Glutamatergic neuron (in vitro differentiated cells): ENCODE measurements at regions not wholly inside any gene's neighbourhood (a gene's known extent, or its start where the extent isn't known, plus 50 kb on each side); places are given as distances from the start of the nearest gene placed in this dataset.

ENCODE experiments used
- DNase-seq: peaks from one replicate; pipeline ENCODE4 v3.0.0; 2022
- H3K27ac Mint-ChIP-seq: one replicate; pipeline ENCODE4 v1.8.0; 2020; ENCODE audit warnings: mild to moderate bottlenecking, mixed read lengths, inconsistent platforms; ENCODE audit not compliant: unreplicated experiment
- H3K27me3 Mint-ChIP-seq: one replicate; pipeline ENCODE4 v1.8.0; 2020; ENCODE audit warnings: mild to moderate bottlenecking, moderate library complexity, mixed read lengths, inconsistent platforms; ENCODE audit not compliant: unreplicated experiment
- H3K36me3 Mint-ChIP-seq: one replicate; pipeline ENCODE4 v1.8.0; 2020; ENCODE audit warnings: mild to moderate bottlenecking, mixed read lengths, inconsistent platforms; ENCODE audit not compliant: unreplicated experiment
- H3K4me1 Mint-ChIP-seq: one replicate; pipeline ENCODE4 v1.8.0; 2020; ENCODE audit warnings: mild to moderate bottlenecking, low read depth, mixed read lengths, inconsistent platforms; ENCODE audit not compliant: unreplicated experiment
- H3K4me3 Mint-ChIP-seq: one replicate; pipeline ENCODE4 v1.8.0; 2020; ENCODE audit warnings: mild to moderate bottlenecking, mixed read lengths, inconsistent platforms; ENCODE audit not compliant: unreplicated experiment
- H3K9me3 Mint-ChIP-seq: one replicate; pipeline ENCODE4 v1.8.0; 2020; ENCODE audit warnings: mild to moderate bottlenecking, moderate library complexity, mixed read lengths, inconsistent platforms; ENCODE audit not compliant: unreplicated experiment
- CTCF ChIP-seq: fragments of 200-600 bp; sonication (generic); IDR thresholded peaks from one replicate; pipeline ENCODE4 v1.5.0; 2021; ENCODE audit not compliant: partially characterized antibody, unreplicated experiment

GRCh38 chr2:146623771-146624170 lies 1221.1 kb upstream of the ACVR2A start:
- no peaks in the 10 kb centered on the region for H3K27me3 Mint-ChIP-seq
- TF ChIP-seq CTCF: no peak
- H3K4me3 Mint-ChIP-seq: no peak overlapping the region
- no peaks in the 10 kb centered on the region for H3K36me3 Mint-ChIP-seq
- H3K9me3 Mint-ChIP-seq: no peaks in the 10 kb centered on the region
- H3K27ac Mint-ChIP-seq: no peak overlapping the region
- H3K4me1 Mint-ChIP-seq: no peaks in the 10 kb centered on the region
- DNase-seq: no peak

GRCh38 chr2:146621656-146622055 lies 1223.2 kb upstream of the ACVR2A start:
- Mint-ChIP-seq H3K27me3 (no peaks in the 10 kb centered on the region), H3K4me1 (no peaks in the 10 kb centered on the region), H3K36me3 (no peaks in the 10 kb centered on the region), H3K9me3 (peaks cover 2% of the 10 kb centered on the region), H3K27ac (no peak overlapping the region), H3K4me3 (no peak overlapping the region)
- no peak for DNase-seq
- TF ChIP-seq CTCF: no peak

- no peaks in the 10 kb centered on the region for H3K27me3 Mint-ChIP-seq
- no peaks in the 10 kb centered on the region for H3K4me1 Mint-ChIP-seq
- H3K27ac Mint-ChIP-seq: no peak overlapping the region
- H3K4me3 Mint-ChIP-seq: no peak overlapping the region
- no peaks in the 10 kb centered on the region for H3K36me3 Mint-ChIP-seq
- DNase-seq: no peak
- peaks cover 2% of the 10 kb centered on the region for H3K9me3 Mint-ChIP-seq
- TF ChIP-seq CTCF: no peak
These were observed 1229.1 kb upstream of the ACVR2A start for GRCh38 chr2:146615778-146616177.

- no peaks in the 10 kb centered on the region for H3K4me1 Mint-ChIP-seq
- no peaks in the 10 kb centered on the region for H3K36me3 Mint-ChIP-seq
These were observed 1236.3 kb upstream of the ACVR2A start for GRCh38 chr2:146608490-146608889.

GRCh38 chr2:146604521-146604920 lies 1240.3 kb upstream of the ACVR2A start:
- Mint-ChIP-seq H3K4me1 (no peaks in the 10 kb centered on the region), H3K9me3 (peaks cover 4% of the 10 kb centered on the region), H3K27ac (no peak overlapping the region), H3K27me3 (no peaks in the 10 kb centered on the region), H3K36me3 (no peaks in the 10 kb centered on the region), H3K4me3 (no peak overlapping the region)
- no peak for TF ChIP-seq CTCF
- DNase-seq: no peak

More at GRCh38 chr2:146608490-146608889, 1236.3 kb upstream of the ACVR2A start:
- Mint-ChIP-seq H3K9me3 (peaks cover 4% of the 10 kb centered on the region), H3K4me3 (no peak overlapping the region), H3K27ac (no peak overlapping the region), H3K27me3 (no peaks in the 10 kb centered on the region)
- no peak for DNase-seq
- no peak for TF ChIP-seq CTCF
